ENCODE measurements at regions not wholly inside any gene's neighbourhood (a gene's known extent, or its start where the extent isn't known, plus 50 kb on each side); places are given as distances from the start of the nearest gene placed in this dataset.

DNA sequence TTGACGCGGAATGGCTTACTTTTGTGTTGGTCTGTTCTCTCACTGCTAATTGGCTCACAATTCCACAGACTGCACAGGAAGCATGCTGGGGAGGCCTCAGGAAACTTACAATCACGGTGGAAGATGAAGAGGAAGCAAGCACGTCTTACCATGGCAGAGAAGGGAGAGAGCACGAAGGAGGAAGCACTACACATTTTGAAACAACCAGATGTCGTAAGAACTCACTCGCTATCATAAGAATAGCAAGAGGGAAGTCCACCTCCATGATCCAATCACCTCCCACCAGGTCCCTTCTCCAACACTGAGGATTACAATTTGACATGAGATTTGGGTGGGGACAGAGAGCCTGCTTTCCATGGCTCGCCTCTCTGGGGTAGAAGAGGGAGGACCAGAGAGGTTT is 106.2 kb downstream of the KCNF1 start:
- no peaks in the 10 kb centered on the region for H3K27me3 ChIP-seq (ENCODE audit: control insufficient read depth, insufficient read depth, low read length)
- no peaks in the 10 kb centered on the region for H3K36me3 ChIP-seq (replicated peaks; ENCODE audit: control insufficient read depth, insufficient read depth, low read length)
- DNase-seq = no peak
- no peak overlapping the region for H3K4me3 ChIP-seq (ENCODE audit: insufficient read depth, low read depth, low read length)

GRCh38 chr2:11018651-11019185 is 107.0 kb downstream of the KCNF1 start:
- Histone ChIP-seq H3K36me3 (replicated peaks; ENCODE audit: control insufficient read depth, insufficient read depth, low read length) (no peaks in the 10 kb centered on the region), H3K4me3 (ENCODE audit: insufficient read depth, low read depth, low read length) (no peak overlapping the region), H3K27me3 (ENCODE audit: control insufficient read depth, insufficient read depth, low read length) (no peaks in the 10 kb centered on the region)
- no peak for DNase-seq

- Histone ChIP-seq H3K36me3 (replicated peaks; ENCODE audit: control insufficient read depth, insufficient read depth, low read length) (no peaks in the 10 kb centered on the region), H3K27me3 (ENCODE audit: control insufficient read depth, insufficient read depth, low read length) (no peaks in the 10 kb centered on the region), H3K4me3 (ENCODE audit: insufficient read depth, low read depth, low read length) (no peak overlapping the region)
- DNase-seq = no peak
Observed at GRCh38 chr2:11019614-11020013, 107.9 kb downstream of the KCNF1 start.

GRCh38 chr2:11022064-11022463 is 110.3 kb downstream of the KCNF1 start:
- DNase-seq = peak; percentile 72
- Histone ChIP-seq H3K27me3 (ENCODE audit: control insufficient read depth, insufficient read depth, low read length) (no peaks in the 10 kb centered on the region), H3K36me3 (replicated peaks; ENCODE audit: control insufficient read depth, insufficient read depth, low read length) (no peaks in the 10 kb centered on the region), H3K4me3 (ENCODE audit: insufficient read depth, low read depth, low read length) (no peak overlapping the region)

- no peaks in the 10 kb centered on the region for H3K36me3 ChIP-seq (replicated peaks; ENCODE audit: control insufficient read depth, insufficient read depth, low read length)
- no peaks in the 10 kb centered on the region for H3K27me3 ChIP-seq (ENCODE audit: control insufficient read depth, insufficient read depth, low read length)
- no peak overlapping the region for H3K4me3 ChIP-seq (ENCODE audit: insufficient read depth, low read depth, low read length)
- peak; percentile 15 for DNase-seq
Observed at GRCh38 chr2:11022591-11023273, 111.0 kb downstream of the KCNF1 start.

GRCh38 chr2:11023326-11024258 is 111.9 kb downstream of the KCNF1 start:
- DNase-seq = peak; percentile 36
- no peaks in the 10 kb centered on the region for H3K36me3 ChIP-seq (replicated peaks; ENCODE audit: control insufficient read depth, insufficient read depth, low read length)
- no peak overlapping the region for H3K4me3 ChIP-seq (ENCODE audit: insufficient read depth, low read depth, low read length)
- H3K27me3 ChIP-seq (ENCODE audit: control insufficient read depth, insufficient read depth, low read length) = no peaks in the 10 kb centered on the region

- DNase-seq = peak; percentile 15
- H3K36me3 ChIP-seq (replicated peaks; ENCODE audit: control insufficient read depth, insufficient read depth, low read length) = no peaks in the 10 kb centered on the region
- no peak overlapping the region for H3K4me3 ChIP-seq (ENCODE audit: insufficient read depth, low read depth, low read length)
- H3K27me3 ChIP-seq (ENCODE audit: control insufficient read depth, insufficient read depth, low read length) = no peaks in the 10 kb centered on the region
Observed at GRCh38 chr2:11024259-11024645, 112.5 kb downstream of the KCNF1 start.

- Histone ChIP-seq H3K27me3 (ENCODE audit: control insufficient read depth, insufficient read depth, low read length) (no peaks in the 10 kb centered on the region), H3K4me3 (ENCODE audit: insufficient read depth, low read depth, low read length) (no peak overlapping the region), H3K36me3 (replicated peaks; ENCODE audit: control insufficient read depth, insufficient read depth, low read length) (no peaks in the 10 kb centered on the region)
- no peak for DNase-seq
Observed at GRCh38 chr2:11024687-11025086, 113.0 kb downstream of the KCNF1 start.

DNA sequence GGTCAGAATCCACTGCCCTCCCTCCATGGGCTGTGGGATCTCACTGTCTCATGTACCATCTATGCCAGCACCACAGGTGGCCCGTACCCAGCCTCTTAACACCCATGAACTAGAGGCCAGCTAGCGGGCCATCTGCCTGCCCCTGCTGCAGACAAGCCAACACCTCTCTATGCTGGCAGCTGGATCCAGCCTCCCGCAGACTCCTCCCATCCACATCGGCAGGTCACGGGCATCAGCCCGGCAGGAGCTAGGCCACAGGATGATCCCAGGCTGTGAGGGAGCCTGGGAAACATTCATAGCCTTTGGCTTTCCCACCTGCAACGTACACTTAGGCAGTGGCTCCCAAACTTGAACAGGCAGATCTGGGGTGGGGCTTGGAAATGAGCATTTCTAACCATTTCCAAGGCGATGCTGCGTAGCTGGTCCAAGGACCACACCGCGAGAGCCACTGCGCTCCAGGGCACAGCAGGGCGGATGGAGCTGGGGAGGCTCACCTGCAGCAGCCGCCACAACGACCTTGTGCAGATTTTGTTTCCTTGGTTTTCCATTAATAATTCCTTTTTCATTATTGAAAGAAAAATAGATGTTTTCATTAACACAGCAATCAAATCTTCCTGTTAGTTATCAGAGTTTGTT is 114.7 kb downstream of the KCNF1 start:
- DNase-seq = peak; percentile 63
- Histone ChIP-seq H3K27me3 (ENCODE audit: control insufficient read depth, insufficient read depth, low read length) (no peaks in the 10 kb centered on the region), H3K4me3 (ENCODE audit: insufficient read depth, low read depth, low read length) (no peak overlapping the region), H3K36me3 (replicated peaks; ENCODE audit: control insufficient read depth, insufficient read depth, low read length) (no peaks in the 10 kb centered on the region)

- Histone ChIP-seq H3K4me3 (ENCODE audit: insufficient read depth, low read depth, low read length) (no peak overlapping the region), H3K27me3 (ENCODE audit: control insufficient read depth, insufficient read depth, low read length) (no peaks in the 10 kb centered on the region), H3K36me3 (replicated peaks; ENCODE audit: control insufficient read depth, insufficient read depth, low read length) (no peaks in the 10 kb centered on the region)
- no peak for DNase-seq
Observed at GRCh38 chr2:11027195-11027594, 115.5 kb downstream of the KCNF1 start.

DNA sequence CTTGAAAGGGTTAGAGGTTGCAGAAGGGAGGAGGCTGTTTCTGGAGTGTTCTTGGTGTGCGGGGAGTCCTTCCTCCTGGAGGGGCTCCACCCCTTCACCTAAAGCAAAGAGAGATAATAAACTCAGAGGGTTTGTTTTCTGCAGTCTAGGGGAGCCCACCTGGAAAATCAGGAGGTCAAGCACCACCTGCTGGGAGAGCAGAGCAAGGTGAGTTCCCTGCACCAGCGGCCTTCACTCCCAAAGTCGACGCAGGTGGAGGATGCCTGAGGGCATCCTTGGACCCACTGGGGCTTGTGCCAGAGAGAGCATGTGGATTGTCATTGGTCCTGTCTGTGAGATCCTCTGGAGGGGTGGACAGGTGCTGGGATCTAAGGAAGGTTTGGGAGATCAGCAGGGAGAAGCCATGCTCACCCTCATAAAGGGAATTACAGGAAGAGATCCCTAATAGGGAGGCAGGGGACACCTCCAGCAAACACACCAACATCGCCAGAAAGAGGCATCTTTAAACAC is 116.7 kb downstream of the KCNF1 start:
- no peaks in the 10 kb centered on the region for H3K27me3 ChIP-seq (ENCODE audit: control insufficient read depth, insufficient read depth, low read length)
- no peaks in the 10 kb centered on the region for H3K36me3 ChIP-seq (replicated peaks; ENCODE audit: control insufficient read depth, insufficient read depth, low read length)
- no peak overlapping the region for H3K4me3 ChIP-seq (ENCODE audit: insufficient read depth, low read depth, low read length)
- DNase-seq = no peak

DNA sequence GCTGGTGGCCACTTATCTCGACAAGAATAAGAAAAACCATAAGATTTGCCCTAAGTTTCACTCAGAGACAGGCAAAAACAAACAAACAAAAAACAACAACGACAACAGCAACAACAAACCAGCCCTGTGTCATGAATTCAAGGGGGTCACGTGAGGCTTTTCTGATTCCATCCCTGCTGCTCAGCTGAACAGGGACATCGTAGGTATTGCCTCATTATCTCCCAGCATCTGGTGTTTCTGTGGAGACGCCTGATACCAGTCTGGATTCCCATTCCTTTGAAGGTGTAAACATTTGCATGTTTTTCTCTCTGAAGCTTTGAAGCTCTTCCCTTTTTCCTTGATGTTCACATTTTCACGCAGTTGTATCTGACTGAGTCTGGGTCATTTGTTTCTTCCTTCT is 117.4 kb downstream of the KCNF1 start:
- H3K27me3 ChIP-seq (ENCODE audit: control insufficient read depth, insufficient read depth, low read length) = no peaks in the 10 kb centered on the region
- no peaks in the 10 kb centered on the region for H3K36me3 ChIP-seq (replicated peaks; ENCODE audit: control insufficient read depth, insufficient read depth, low read length)
- peak; percentile 13 for DNase-seq
- no peak overlapping the region for H3K4me3 ChIP-seq (ENCODE audit: insufficient read depth, low read depth, low read length)

DNA sequence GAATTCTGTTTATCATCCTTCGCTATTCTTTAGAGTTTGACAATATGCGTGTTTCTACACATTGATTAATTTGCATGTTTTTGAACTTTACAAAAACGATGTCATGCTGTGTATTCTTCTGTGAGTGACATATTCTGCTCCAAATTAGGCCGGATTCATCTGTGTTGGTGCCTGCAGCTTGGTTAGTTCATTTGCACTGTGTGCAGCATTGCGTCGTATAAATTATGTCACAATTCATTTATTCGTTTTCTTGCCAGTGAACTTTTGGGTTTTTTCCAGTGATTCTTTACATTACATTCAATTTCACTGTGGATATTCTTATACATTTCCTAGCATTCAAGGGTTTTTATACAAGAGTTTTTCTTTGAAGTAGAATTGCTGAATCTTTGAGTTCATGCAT is 118.3 kb downstream of the KCNF1 start:
- H3K4me3 ChIP-seq (ENCODE audit: insufficient read depth, low read depth, low read length) = no peak overlapping the region
- no peaks in the 10 kb centered on the region for H3K36me3 ChIP-seq (replicated peaks; ENCODE audit: control insufficient read depth, insufficient read depth, low read length)
- no peaks in the 10 kb centered on the region for H3K27me3 ChIP-seq (ENCODE audit: control insufficient read depth, insufficient read depth, low read length)
- no peak for DNase-seq

DNA sequence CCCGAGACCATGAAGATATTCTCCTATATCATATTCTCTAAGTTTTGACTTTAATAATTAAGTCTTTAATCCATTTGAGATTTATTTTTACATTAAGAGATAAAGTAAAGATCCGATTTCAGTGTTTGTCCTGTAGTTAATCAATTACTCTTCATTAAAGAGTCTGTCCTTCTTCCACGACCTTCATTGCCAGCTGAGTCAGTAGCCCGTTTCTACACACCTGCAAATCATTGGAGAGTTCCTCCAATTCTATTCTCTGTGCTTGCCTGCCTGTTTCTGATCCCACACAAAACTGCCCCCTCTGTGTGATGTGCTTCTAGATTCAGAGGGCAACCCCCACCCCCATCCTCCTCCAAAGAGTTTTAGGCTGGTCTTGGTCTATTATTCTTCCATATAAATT is 119.2 kb downstream of the KCNF1 start:
- H3K4me3 ChIP-seq (ENCODE audit: insufficient read depth, low read depth, low read length) = no peak overlapping the region
- H3K27me3 ChIP-seq (ENCODE audit: control insufficient read depth, insufficient read depth, low read length) = no peaks in the 10 kb centered on the region
- H3K36me3 ChIP-seq (replicated peaks; ENCODE audit: control insufficient read depth, insufficient read depth, low read length) = no peaks in the 10 kb centered on the region
- no peak for DNase-seq
